ENCODE measurements at regions not wholly inside any gene's neighbourhood (a gene's known extent, or its start where the extent isn't known, plus 50 kb on each side); places are given as distances from the start of the nearest gene placed in this dataset.
"Not testable (repeated sequence)": the region's sequence is repeated elsewhere in the genome, so short reads cannot be mapped to it uniquely, and the experiment has no call there.

- no TSS peak for BruUV-seq (replicated peaks)
- intact Hi-C loops (cut with micrococcal nuclease) = no loop called here
- no peaks in the 10 kb centered on the region for H3K27me3 ChIP-seq (ENCODE audit: control insufficient read depth in 2 of 2, insufficient read depth in 2 of 2, low read length in 2 of 2)
- CTCF ChIA-PET (ENCODE audit: low intra/inter-chr PET ratio) = no interaction called here
- POLR2A ChIA-PET = no interaction called here
- DNase-seq (ENCODE audit: extremely low read depth in 1 of 4, low spot score in 3 of 4) (no peak), ATAC-seq (no peak), FAIRE-seq (no peak)
- no peaks in the 10 kb centered on the region for H3K79me2 ChIP-seq (ENCODE audit: control insufficient read depth, insufficient read depth, low read length)
- peak; percentile 96 for TF ChIP-seq ZNF431 (CRISPR knock-in tag; IDR thresholded peaks at IDR 0.05)
- no peak for TF ChIP-seq SAFB (IDR thresholded peaks at IDR 0.05; ENCODE audit: borderline replicate concordance, low read depth, low read length)
- TF ChIP-seq CBX3 (IDR thresholded peaks at IDR 0.05; ENCODE audit: borderline replicate concordance in 1 of 2, low read length in 2 of 2) = no peak; a peak in 1 of 3 replicates
- TF ChIP-seq FIP1L1 (IDR thresholded peaks at IDR 0.05; ENCODE audit: low read depth, low read length, poor library complexity, severe bottlenecking) = no peak
- no peaks in the 10 kb centered on the region for H4K20me1 ChIP-seq (replicated peaks; ENCODE audit: control insufficient read depth, insufficient read depth, low read length)
- in situ Hi-C loops (cut with MboI) = no loop called here
- peaks cover 0 to 3% of the 10 kb centered on the region in 2 experiments; a peak in 1 of 5 replicates for H3K4me1 ChIP-seq (replicated peaks in 1 of 2; ENCODE audit: control insufficient read depth in 2 of 2, insufficient read depth in 2 of 2, low read length in 2 of 2)
- no peak overlapping the region for H2AFZ ChIP-seq (ENCODE audit: low read depth, low read length)
- H3K27ac ChIP-seq (ENCODE audit: extremely low read depth, low read depth, low read length) = no peak overlapping the region
- H3K9me3 ChIP-seq (replicated peaks; ENCODE audit: control insufficient read depth, insufficient read depth, low read depth, low read length) = no peaks in the 10 kb centered on the region
- H3K4me3 ChIP-seq = no peak overlapping the region
- 28% methylated on average over 3 of the region's 3 CpGs for WGBS (ENCODE audit: insufficient coverage, low coverage, missing lambda C conversion rate)
- no peak overlapping the region for H3K4me2 ChIP-seq (ENCODE audit: insufficient read depth, low read length)
- no peaks in the 10 kb centered on the region for H3K9me1 ChIP-seq (ENCODE audit: control insufficient read depth, insufficient read depth, low read length)
- no peak overlapping the region for H3K9ac ChIP-seq (ENCODE audit: insufficient read depth in 1 of 2, low read depth in 2 of 2, low read length in 2 of 2)
- no peaks in the 10 kb centered on the region for H3K36me3 ChIP-seq (ENCODE audit: control insufficient read depth, insufficient read depth, low read length)
These were observed 961.7 kb upstream of the COX7C start for GRCh38 chr5:85656050-85656449.

GRCh38 chr5:85657328-85657727 lies 960.4 kb upstream of the COX7C start:
- CTCF ChIA-PET (ENCODE audit: low intra/inter-chr PET ratio); H3K36me3 ChIP-seq (ENCODE audit: control insufficient read depth, insufficient read depth, low read length); FAIRE-seq; intact Hi-C loops (cut with micrococcal nuclease); DNase-seq (ENCODE audit: extremely low read depth in 1 of 4, low spot score in 3 of 4); BruUV-seq (replicated peaks); H3K9me1 ChIP-seq (ENCODE audit: control insufficient read depth, insufficient read depth, low read length); H3K27ac ChIP-seq (ENCODE audit: extremely low read depth, low read depth, low read length); H2AFZ ChIP-seq (ENCODE audit: low read depth, low read length); in situ Hi-C loops (cut with MboI); H3K27me3 ChIP-seq (ENCODE audit: control insufficient read depth in 2 of 2, insufficient read depth in 2 of 2, low read length in 2 of 2); H3K4me3 ChIP-seq; H3K9me3 ChIP-seq (replicated peaks; ENCODE audit: control insufficient read depth, insufficient read depth, low read depth, low read length); H3K4me2 ChIP-seq (ENCODE audit: insufficient read depth, low read length); H3K4me1 ChIP-seq (replicated peaks in 1 of 2; ENCODE audit: control insufficient read depth in 2 of 2, insufficient read depth in 2 of 2, low read length in 2 of 2); ATAC-seq; H4K20me1 ChIP-seq (replicated peaks; ENCODE audit: control insufficient read depth, insufficient read depth, low read length); H3K79me2 ChIP-seq (ENCODE audit: control insufficient read depth, insufficient read depth, low read length); H3K9ac ChIP-seq (ENCODE audit: insufficient read depth in 1 of 2, low read depth in 2 of 2, low read length in 2 of 2); POLR2A ChIA-PET: not testable (repeated sequence)
- 20% methylated on average over 1 of the region's 1 CpG for WGBS (ENCODE audit: insufficient coverage, low coverage, missing lambda C conversion rate)
